Loucy (cell line): ENCODE measurements at regions not wholly inside any gene's neighbourhood (a gene's known extent, or its start where the extent isn't known, plus 50 kb on each side); places are given as distances from the start of the nearest gene placed in this dataset.

Source experiments
- EZH2phosphoT487 ChIP-seq: fragments of 200-600 bp; IDR thresholded peaks from 2 replicates; pipeline ENCODE4 v1.6.1; 2018; ENCODE audit warnings: antibody characterized with exemption, mild to moderate bottlenecking, moderate library complexity, borderline replicate concordance
- TF ChIP-seq, protein P1 (sequence below): fragments of 200-600 bp; sonication (generic); conservative IDR thresholded peaks from 2 replicates; pipeline ENCODE4 v1.5.1; 2014; ENCODE audit warnings: mild to moderate bottlenecking, antibody characterized with exemption, low read length

DNA sequence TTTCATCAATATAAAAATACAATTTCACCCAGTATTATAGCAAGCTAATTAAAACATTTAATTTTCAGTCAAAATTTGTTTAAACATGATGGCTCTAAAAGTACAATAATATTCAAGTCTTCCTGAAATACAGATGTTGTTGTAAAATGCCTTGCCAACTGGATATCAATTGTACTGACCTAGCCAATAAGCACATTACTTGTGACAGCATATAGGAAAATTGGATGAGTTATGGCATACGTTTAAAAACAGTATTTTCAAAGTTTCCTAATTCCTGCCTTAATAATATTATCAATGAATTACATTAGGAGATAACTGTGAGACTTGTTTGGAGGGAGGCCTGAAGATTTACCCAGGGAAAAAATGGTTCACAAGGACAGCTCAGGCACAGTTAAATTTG is 336.9 kb upstream of the CDH20 start:
- TF ChIP-seq, protein P1, sequence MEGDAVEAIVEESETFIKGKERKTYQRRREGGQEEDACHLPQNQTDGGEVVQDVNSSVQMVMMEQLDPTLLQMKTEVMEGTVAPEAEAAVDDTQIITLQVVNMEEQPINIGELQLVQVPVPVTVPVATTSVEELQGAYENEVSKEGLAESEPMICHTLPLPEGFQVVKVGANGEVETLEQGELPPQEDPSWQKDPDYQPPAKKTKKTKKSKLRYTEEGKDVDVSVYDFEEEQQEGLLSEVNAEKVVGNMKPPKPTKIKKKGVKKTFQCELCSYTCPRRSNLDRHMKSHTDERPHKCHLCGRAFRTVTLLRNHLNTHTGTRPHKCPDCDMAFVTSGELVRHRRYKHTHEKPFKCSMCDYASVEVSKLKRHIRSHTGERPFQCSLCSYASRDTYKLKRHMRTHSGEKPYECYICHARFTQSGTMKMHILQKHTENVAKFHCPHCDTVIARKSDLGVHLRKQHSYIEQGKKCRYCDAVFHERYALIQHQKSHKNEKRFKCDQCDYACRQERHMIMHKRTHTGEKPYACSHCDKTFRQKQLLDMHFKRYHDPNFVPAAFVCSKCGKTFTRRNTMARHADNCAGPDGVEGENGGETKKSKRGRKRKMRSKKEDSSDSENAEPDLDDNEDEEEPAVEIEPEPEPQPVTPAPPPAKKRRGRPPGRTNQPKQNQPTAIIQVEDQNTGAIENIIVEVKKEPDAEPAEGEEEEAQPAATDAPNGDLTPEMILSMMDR, result no peak
- TF ChIP-seq EZH2phosphoT487, result no peak
